HepG2 (cell line): ENCODE measurements at regions not wholly inside any gene's neighbourhood (a gene's known extent, or its start where the extent isn't known, plus 50 kb on each side); places are given as distances from the start of the nearest gene placed in this dataset.

Experiments used
- ATAC-seq: fragments of 200-7000 bp; cut with Tn5 transposase; 3 replicates; pipeline ENCODE4 v1.9.1; 2020; ENCODE audit warnings: mild to moderate bottlenecking, moderate library complexity
- BruUV-seq: library from RNA; stranded (reverse); fragments of 400-500 nt; replicated peaks from 2 replicates; lab custom pipeline; 2021; lab: Mats Ljungman, UMichigan
- CTCF ChIA-PET: fragments of 300-600 bp; formaldehyde crosslinking; extraction: SDS; loops from one replicate; lab custom pipeline; 2021; ENCODE audit warnings: low total read pairs, inconsistent platforms, low intra/inter-chr PET ratio; lab: Yijun Ruan, JAX
- POLR2A ChIA-PET: fragments of 350-600 bp; sonication (Branson Sonifier 250); formaldehyde crosslinking; loops from one replicate; lab custom pipeline; 2020; ENCODE audit warnings: antibody characterized with exemption, inconsistent platforms; lab: Yijun Ruan, JAX
- DNase-seq: peaks from one replicate; pipeline ENCODE4 v3.0.0-alpha.2; 2015; ENCODE audit warnings: low spot score
- FAIRE-seq: peaks from 3 replicates; lab custom pipeline; 2011; peaks lifted over from hg19 to GRCh38; lab: Jason Lieb, UNC
- H2AFZ ChIP-seq: one replicate; pipeline ENCODE4 v1.6.1; 2011; ENCODE audit warnings: low read length, inconsistent platforms
- H3K27ac ChIP-seq: fragments of 300-600 bp; 3 replicates; pipeline ENCODE4 v1.8.0; 2011; ENCODE audit warnings: mixed run types, mild to moderate bottlenecking, mixed read lengths, low read length, inconsistent platforms; ENCODE audit not compliant: insufficient read depth; ENCODE audit errors: extremely low read length
- H3K27me3 ChIP-seq, 2 experiments: fragments of 200-600 bp in 1 of 2; 2 replicates in 1 of 2; 3 replicates in 1 of 2; pipeline versions ENCODE4 v1.6.0 to v1.8.0; 2011; ENCODE audit warnings: low read length in 2 of 2, mild to moderate bottlenecking in 2 of 2, moderate library complexity in 2 of 2, inconsistent platforms in 1 of 2; ENCODE audit not compliant: insufficient read depth in 2 of 2, control insufficient read depth in 1 of 2
- H3K36me3 ChIP-seq, 2 experiments: fragments of 200-600 bp in 1 of 2; replicated peaks in 1 of 2; 2 replicates in 1 of 2; 3 replicates in 1 of 2; pipeline versions ENCODE4 v1.5.1 to v1.8.0; 2011; ENCODE audit warnings: low read length in 2 of 2, inconsistent platforms in 1 of 2; ENCODE audit not compliant: insufficient read depth in 2 of 2, control insufficient read depth in 1 of 2
- H3K4me1 ChIP-seq: 2 replicates; pipeline ENCODE4 v1.5.1; 2012; ENCODE audit warnings: low read length, inconsistent platforms; ENCODE audit not compliant: insufficient read depth
- H3K4me2 ChIP-seq: 2 replicates; pipeline ENCODE4 v1.6.0; 2011; ENCODE audit warnings: low read depth, low read length, inconsistent platforms
- H3K4me3 ChIP-seq, 3 experiments: fragments of 200-600 bp in 1 of 3; sonication (generic), shearing (Covaris generic) in 1 of 3; replicated peaks in 1 of 3; 2 replicates each; pipeline ENCODE4 v1.5.1; 2011 to 2016; ENCODE audit warnings: low read length in 3 of 3, inconsistent platforms in 2 of 3, low read depth in 2 of 3, mild to moderate bottlenecking in 2 of 3, control low read depth in 1 of 3, mixed read lengths in 1 of 3; ENCODE audit not compliant: insufficient read depth in 1 of 3
- H3K79me2 ChIP-seq: one replicate; pipeline ENCODE4 v1.6.1; 2011; ENCODE audit warnings: low read length, inconsistent platforms; ENCODE audit not compliant: insufficient read depth
- H3K9ac ChIP-seq: 2 replicates; pipeline ENCODE4 v1.6.0; 2011; ENCODE audit warnings: mild to moderate bottlenecking, low read depth, low read length, inconsistent platforms; ENCODE audit not compliant: insufficient read depth
- H3K9me3 ChIP-seq: 2 replicates; pipeline ENCODE4 v1.5.1; 2012; ENCODE audit warnings: mild to moderate bottlenecking, low read length
- H4K20me1 ChIP-seq: 2 replicates; pipeline ENCODE4 v1.6.0; 2011; ENCODE audit warnings: inconsistent platforms, mild to moderate bottlenecking, low read length, moderate library complexity; ENCODE audit not compliant: insufficient read depth
- ETV6 ChIP-seq: sonication (generic); formaldehyde crosslinking; conservative IDR thresholded peaks from 2 replicates; pipeline ENCODE4 v1.4.0; 2020; ENCODE audit warnings: missing genetic modification reagents
- FOXA3 ChIP-seq: IDR thresholded peaks from 2 replicates; pipeline ENCODE4 v1.6.1; 2016; ENCODE audit warnings: missing genetic modification reagents, missing compliant biosample characterization
- MIER3 ChIP-seq: IDR thresholded peaks from 2 replicates; pipeline ENCODE4 v1.6.1; 2016; ENCODE audit warnings: missing compliant biosample characterization, borderline replicate concordance
- MXD4 ChIP-seq: IDR thresholded peaks from 2 replicates; pipeline ENCODE4 v1.6.1; 2016; ENCODE audit warnings: mild to moderate bottlenecking, missing biosample characterization, missing genetic modification reagents
- PRDM4 ChIP-seq: sonication (generic); formaldehyde crosslinking; IDR thresholded peaks from 2 replicates; pipeline ENCODE4 v1.9.0; 2021; ENCODE audit warnings: missing genetic modification reagents, borderline replicate concordance
- TAF1 ChIP-seq: sonication (generic); formaldehyde crosslinking; IDR thresholded peaks from 2 replicates; pipeline ENCODE4 v1.4.0; 2020; ENCODE audit warnings: missing genetic modification reagents
- TFDP1 ChIP-seq: IDR thresholded peaks from 2 replicates; pipeline ENCODE4 v1.6.1; 2016; ENCODE audit warnings: missing compliant biosample characterization, missing genetic modification reagents, borderline replicate concordance
- ZEB1 ChIP-seq: IDR thresholded peaks from 2 replicates; pipeline ENCODE4 v1.6.1; 2012; ENCODE audit warnings: mild to moderate bottlenecking, low read depth, inconsistent platforms; ENCODE audit not compliant: insufficient replicate concordance
- ZNF580 ChIP-seq: IDR thresholded peaks from 2 replicates; pipeline ENCODE4 v1.6.1; 2016; ENCODE audit warnings: low read depth, borderline replicate concordance
- ZNF768 ChIP-seq: sonication (generic); formaldehyde crosslinking; IDR thresholded peaks from 2 replicates; pipeline ENCODE4 v1.4.0; 2020; ENCODE audit warnings: missing genetic modification reagents
- WGBS: methylation state at CpG from one replicate; pipeline ENCODE4 v1.1.6; 2017; ENCODE audit warnings: low lambda C conversion rate; 5-methylcytosine and 5-hydroxymethylcytosine counted together
- in situ Hi-C: cut with HindIII; loops from 2 replicates; pipeline ENCODE4 v1.10.0; 2017; ENCODE audit warnings: low pct_unique_long_range_greater_than_20kb; ENCODE audit not compliant: extremely low pct_ligation_motif_present
- intact Hi-C: fragments of 100-400 bp; cut with micrococcal nuclease; formaldehyde crosslinking; loops from one replicate; pipeline ENCODE4 v1.10.0; 2022; ENCODE audit not compliant: unreplicated experiment
- TF ChIP-seq, protein P1 (sequence below): sonication (generic); formaldehyde crosslinking; IDR thresholded peaks from 2 replicates; pipeline ENCODE4 v1.4.0; 2020; ENCODE audit warnings: mild to moderate bottlenecking, missing genetic modification reagents, borderline replicate concordance

GRCh38 chr3:137867611-137868010 lies 103.5 kb downstream of the SOX14 start:
- no peaks in the 10 kb centered on the region for H3K79me2 ChIP-seq
- intact Hi-C loops = no loop called here
- no peak for ATAC-seq
- DNase-seq = no peak
- no peaks in the 10 kb centered on the region for H4K20me1 ChIP-seq
- H3K9ac ChIP-seq = no peak overlapping the region
- ChIA-PET POLR2A (no interaction called here), CTCF (no interaction called here)
- in situ Hi-C loops = no loop called here
- no peak overlapping the region for H3K27ac ChIP-seq
- no TSS peak for BruUV-seq
- H3K4me1 ChIP-seq = no peaks in the 10 kb centered on the region
- no peaks in the 10 kb centered on the region for H3K36me3 ChIP-seq
- 0% methylated on average over 2 of the region's 2 CpGs for WGBS
- H3K4me3 ChIP-seq = no peak overlapping the region
- H3K27me3 ChIP-seq = no peaks in the 10 kb centered on the region
- no peak for FAIRE-seq
- no peak overlapping the region for H3K4me2 ChIP-seq
- no peak overlapping the region for H2AFZ ChIP-seq
- H3K9me3 ChIP-seq = no peaks in the 10 kb centered on the region
- TF ChIP-seq ZEB1 (no peak), ETV6 (CRISPR knock-in tag) (no peak), MXD4 (no peak), ZNF768 (CRISPR knock-in tag) (no peak), FOXA3 (no peak), ZNF580 (CRISPR knock-in tag) (no peak), TFDP1 (CRISPR knock-in tag) (no peak), PRDM4 (CRISPR knock-in tag) (no peak), TAF1 (CRISPR knock-in tag) (no peak), MIER3 (CRISPR knock-in tag) (no peak)
- TF ChIP-seq, protein P1, sequence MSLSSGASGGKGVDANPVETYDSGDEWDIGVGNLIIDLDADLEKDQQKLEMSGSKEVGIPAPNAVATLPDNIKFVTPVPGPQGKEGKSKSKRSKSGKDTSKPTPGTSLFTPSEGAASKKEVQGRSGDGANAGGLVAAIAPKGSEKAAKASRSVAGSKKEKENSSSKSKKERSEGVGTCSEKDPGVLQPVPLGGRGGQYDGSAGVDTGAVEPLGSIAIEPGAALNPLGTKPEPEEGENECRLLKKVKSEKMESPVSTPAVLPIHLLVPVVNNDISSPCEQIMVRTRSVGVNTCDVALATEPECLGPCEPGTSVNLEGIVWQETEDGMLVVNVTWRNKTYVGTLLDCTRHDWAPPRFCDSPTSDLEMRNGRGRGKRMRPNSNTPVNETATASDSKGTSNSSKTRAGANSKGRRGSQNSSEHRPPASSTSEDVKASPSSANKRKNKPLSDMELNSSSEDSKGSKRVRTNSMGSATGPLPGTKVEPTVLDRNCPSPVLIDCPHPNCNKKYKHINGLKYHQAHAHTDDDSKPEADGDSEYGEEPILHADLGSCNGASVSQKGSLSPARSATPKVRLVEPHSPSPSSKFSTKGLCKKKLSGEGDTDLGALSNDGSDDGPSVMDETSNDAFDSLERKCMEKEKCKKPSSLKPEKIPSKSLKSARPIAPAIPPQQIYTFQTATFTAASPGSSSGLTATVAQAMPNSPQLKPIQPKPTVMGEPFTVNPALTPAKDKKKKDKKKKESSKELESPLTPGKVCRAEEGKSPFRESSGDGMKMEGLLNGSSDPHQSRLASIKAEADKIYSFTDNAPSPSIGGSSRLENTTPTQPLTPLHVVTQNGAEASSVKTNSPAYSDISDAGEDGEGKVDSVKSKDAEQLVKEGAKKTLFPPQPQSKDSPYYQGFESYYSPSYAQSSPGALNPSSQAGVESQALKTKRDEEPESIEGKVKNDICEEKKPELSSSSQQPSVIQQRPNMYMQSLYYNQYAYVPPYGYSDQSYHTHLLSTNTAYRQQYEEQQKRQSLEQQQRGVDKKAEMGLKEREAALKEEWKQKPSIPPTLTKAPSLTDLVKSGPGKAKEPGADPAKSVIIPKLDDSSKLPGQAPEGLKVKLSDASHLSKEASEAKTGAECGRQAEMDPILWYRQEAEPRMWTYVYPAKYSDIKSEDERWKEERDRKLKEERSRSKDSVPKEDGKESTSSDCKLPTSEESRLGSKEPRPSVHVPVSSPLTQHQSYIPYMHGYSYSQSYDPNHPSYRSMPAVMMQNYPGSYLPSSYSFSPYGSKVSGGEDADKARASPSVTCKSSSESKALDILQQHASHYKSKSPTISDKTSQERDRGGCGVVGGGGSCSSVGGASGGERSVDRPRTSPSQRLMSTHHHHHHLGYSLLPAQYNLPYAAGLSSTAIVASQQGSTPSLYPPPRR = no peak
